ENCODE measurements at regions not wholly inside any gene's neighbourhood (a gene's known extent, or its start where the extent isn't known, plus 50 kb on each side); places are given as distances from the start of the nearest gene placed in this dataset.

DNA sequence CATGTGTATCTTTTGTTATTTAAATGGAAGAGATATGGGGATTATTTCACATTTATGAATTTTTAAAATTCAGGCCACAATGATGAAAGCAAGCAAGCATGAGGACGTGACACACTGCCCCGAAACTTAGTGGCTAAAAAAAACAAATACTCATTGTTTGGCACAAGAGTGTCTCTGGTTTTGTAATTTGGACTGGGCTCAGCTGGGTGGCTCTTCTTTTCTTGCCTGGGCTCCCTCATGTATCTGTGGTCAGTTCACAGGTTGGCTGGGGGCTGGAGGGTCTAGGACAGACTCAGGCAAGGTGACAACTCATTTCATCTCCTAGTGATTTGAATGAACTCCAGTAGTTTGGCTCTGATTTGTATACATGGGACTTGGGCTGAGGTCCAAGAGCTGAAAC, 238.4 kb upstream of the PRKX start:
- ATAC-seq (no peak), DNase-seq (ENCODE audit: low spot score) (no peak)
- Histone ChIP-seq H3K9me2 (ENCODE audit: insufficient read depth) (no peaks in the 10 kb centered on the region), H3F3A (replicated peaks; ENCODE audit: low read depth) (no peaks in the 10 kb centered on the region), H3K79me2 (replicated peaks; ENCODE audit: insufficient read depth) (no peaks in the 10 kb centered on the region), H3K4me1 (ENCODE audit: insufficient read depth) (no peaks in the 10 kb centered on the region), H3K27ac (ENCODE audit: low read depth) (no peak overlapping the region), H4K20me1 (replicated peaks; ENCODE audit: insufficient read depth) (no peaks in the 10 kb centered on the region), H3K4me3 (no peak overlapping the region), H3K4me2 (no peak overlapping the region), H2AFZ (no peak overlapping the region), H3K27me3 (ENCODE audit: insufficient read depth) (no peaks in the 10 kb centered on the region), H3K36me3 (ENCODE audit: insufficient read depth) (no peaks in the 10 kb centered on the region)
- H3K27me3 Mint-ChIP-seq (ENCODE audit: insufficient read depth, low read depth, poor library complexity) = no peaks in the 10 kb centered on the region
- no peaks in the 10 kb centered on the region for H3K4me1 Mint-ChIP-seq
- peaks cover 6% of the 10 kb centered on the region; the same call in 2 of the 3 replicates for H3K9me3 Mint-ChIP-seq
- H3K27ac Mint-ChIP-seq = no peak overlapping the region
- peaks cover 2% of the 10 kb centered on the region; the same call in 1 of the 3 replicates for H3K36me3 Mint-ChIP-seq (ENCODE audit: low read depth)
- no peak overlapping the region for H3K4me3 Mint-ChIP-seq
- TF ChIP-seq ZNF114 (CRISPR knock-in tag; IDR thresholded peaks at IDR 0.05) (no peak), EZH2phosphoT487 (IDR thresholded peaks at IDR 0.05; ENCODE audit: unreplicated experiment) (no peak), STAT1 (IDR thresholded peaks at IDR 0.05; ENCODE audit: unreplicated experiment) (no peak), EZH2 (IDR thresholded peaks at IDR 0.05; ENCODE audit: low read depth, unreplicated experiment) (no peak), ZNF331 (CRISPR knock-in tag; IDR thresholded peaks at IDR 0.05; ENCODE audit: low read depth) (peak; percentile 89)
- TF ChIP-seq, protein P1, sequence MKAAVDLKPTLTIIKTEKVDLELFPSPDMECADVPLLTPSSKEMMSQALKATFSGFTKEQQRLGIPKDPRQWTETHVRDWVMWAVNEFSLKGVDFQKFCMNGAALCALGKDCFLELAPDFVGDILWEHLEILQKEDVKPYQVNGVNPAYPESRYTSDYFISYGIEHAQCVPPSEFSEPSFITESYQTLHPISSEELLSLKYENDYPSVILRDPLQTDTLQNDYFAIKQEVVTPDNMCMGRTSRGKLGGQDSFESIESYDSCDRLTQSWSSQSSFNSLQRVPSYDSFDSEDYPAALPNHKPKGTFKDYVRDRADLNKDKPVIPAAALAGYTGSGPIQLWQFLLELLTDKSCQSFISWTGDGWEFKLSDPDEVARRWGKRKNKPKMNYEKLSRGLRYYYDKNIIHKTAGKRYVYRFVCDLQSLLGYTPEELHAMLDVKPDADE (IDR thresholded peaks at IDR 0.05) = no peak
- TF ChIP-seq, protein P2, sequence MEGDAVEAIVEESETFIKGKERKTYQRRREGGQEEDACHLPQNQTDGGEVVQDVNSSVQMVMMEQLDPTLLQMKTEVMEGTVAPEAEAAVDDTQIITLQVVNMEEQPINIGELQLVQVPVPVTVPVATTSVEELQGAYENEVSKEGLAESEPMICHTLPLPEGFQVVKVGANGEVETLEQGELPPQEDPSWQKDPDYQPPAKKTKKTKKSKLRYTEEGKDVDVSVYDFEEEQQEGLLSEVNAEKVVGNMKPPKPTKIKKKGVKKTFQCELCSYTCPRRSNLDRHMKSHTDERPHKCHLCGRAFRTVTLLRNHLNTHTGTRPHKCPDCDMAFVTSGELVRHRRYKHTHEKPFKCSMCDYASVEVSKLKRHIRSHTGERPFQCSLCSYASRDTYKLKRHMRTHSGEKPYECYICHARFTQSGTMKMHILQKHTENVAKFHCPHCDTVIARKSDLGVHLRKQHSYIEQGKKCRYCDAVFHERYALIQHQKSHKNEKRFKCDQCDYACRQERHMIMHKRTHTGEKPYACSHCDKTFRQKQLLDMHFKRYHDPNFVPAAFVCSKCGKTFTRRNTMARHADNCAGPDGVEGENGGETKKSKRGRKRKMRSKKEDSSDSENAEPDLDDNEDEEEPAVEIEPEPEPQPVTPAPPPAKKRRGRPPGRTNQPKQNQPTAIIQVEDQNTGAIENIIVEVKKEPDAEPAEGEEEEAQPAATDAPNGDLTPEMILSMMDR (conservative IDR thresholded peaks at IDR 0.05; ENCODE audit: low read depth in 2 of 2) = no peak
- TF ChIP-seq, protein P3, sequence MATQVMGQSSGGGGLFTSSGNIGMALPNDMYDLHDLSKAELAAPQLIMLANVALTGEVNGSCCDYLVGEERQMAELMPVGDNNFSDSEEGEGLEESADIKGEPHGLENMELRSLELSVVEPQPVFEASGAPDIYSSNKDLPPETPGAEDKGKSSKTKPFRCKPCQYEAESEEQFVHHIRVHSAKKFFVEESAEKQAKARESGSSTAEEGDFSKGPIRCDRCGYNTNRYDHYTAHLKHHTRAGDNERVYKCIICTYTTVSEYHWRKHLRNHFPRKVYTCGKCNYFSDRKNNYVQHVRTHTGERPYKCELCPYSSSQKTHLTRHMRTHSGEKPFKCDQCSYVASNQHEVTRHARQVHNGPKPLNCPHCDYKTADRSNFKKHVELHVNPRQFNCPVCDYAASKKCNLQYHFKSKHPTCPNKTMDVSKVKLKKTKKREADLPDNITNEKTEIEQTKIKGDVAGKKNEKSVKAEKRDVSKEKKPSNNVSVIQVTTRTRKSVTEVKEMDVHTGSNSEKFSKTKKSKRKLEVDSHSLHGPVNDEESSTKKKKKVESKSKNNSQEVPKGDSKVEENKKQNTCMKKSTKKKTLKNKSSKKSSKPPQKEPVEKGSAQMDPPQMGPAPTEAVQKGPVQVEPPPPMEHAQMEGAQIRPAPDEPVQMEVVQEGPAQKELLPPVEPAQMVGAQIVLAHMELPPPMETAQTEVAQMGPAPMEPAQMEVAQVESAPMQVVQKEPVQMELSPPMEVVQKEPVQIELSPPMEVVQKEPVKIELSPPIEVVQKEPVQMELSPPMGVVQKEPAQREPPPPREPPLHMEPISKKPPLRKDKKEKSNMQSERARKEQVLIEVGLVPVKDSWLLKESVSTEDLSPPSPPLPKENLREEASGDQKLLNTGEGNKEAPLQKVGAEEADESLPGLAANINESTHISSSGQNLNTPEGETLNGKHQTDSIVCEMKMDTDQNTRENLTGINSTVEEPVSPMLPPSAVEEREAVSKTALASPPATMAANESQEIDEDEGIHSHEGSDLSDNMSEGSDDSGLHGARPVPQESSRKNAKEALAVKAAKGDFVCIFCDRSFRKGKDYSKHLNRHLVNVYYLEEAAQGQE (IDR thresholded peaks at IDR 0.05; ENCODE audit: unreplicated experiment) = no peak
- TF ChIP-seq, protein P4, sequence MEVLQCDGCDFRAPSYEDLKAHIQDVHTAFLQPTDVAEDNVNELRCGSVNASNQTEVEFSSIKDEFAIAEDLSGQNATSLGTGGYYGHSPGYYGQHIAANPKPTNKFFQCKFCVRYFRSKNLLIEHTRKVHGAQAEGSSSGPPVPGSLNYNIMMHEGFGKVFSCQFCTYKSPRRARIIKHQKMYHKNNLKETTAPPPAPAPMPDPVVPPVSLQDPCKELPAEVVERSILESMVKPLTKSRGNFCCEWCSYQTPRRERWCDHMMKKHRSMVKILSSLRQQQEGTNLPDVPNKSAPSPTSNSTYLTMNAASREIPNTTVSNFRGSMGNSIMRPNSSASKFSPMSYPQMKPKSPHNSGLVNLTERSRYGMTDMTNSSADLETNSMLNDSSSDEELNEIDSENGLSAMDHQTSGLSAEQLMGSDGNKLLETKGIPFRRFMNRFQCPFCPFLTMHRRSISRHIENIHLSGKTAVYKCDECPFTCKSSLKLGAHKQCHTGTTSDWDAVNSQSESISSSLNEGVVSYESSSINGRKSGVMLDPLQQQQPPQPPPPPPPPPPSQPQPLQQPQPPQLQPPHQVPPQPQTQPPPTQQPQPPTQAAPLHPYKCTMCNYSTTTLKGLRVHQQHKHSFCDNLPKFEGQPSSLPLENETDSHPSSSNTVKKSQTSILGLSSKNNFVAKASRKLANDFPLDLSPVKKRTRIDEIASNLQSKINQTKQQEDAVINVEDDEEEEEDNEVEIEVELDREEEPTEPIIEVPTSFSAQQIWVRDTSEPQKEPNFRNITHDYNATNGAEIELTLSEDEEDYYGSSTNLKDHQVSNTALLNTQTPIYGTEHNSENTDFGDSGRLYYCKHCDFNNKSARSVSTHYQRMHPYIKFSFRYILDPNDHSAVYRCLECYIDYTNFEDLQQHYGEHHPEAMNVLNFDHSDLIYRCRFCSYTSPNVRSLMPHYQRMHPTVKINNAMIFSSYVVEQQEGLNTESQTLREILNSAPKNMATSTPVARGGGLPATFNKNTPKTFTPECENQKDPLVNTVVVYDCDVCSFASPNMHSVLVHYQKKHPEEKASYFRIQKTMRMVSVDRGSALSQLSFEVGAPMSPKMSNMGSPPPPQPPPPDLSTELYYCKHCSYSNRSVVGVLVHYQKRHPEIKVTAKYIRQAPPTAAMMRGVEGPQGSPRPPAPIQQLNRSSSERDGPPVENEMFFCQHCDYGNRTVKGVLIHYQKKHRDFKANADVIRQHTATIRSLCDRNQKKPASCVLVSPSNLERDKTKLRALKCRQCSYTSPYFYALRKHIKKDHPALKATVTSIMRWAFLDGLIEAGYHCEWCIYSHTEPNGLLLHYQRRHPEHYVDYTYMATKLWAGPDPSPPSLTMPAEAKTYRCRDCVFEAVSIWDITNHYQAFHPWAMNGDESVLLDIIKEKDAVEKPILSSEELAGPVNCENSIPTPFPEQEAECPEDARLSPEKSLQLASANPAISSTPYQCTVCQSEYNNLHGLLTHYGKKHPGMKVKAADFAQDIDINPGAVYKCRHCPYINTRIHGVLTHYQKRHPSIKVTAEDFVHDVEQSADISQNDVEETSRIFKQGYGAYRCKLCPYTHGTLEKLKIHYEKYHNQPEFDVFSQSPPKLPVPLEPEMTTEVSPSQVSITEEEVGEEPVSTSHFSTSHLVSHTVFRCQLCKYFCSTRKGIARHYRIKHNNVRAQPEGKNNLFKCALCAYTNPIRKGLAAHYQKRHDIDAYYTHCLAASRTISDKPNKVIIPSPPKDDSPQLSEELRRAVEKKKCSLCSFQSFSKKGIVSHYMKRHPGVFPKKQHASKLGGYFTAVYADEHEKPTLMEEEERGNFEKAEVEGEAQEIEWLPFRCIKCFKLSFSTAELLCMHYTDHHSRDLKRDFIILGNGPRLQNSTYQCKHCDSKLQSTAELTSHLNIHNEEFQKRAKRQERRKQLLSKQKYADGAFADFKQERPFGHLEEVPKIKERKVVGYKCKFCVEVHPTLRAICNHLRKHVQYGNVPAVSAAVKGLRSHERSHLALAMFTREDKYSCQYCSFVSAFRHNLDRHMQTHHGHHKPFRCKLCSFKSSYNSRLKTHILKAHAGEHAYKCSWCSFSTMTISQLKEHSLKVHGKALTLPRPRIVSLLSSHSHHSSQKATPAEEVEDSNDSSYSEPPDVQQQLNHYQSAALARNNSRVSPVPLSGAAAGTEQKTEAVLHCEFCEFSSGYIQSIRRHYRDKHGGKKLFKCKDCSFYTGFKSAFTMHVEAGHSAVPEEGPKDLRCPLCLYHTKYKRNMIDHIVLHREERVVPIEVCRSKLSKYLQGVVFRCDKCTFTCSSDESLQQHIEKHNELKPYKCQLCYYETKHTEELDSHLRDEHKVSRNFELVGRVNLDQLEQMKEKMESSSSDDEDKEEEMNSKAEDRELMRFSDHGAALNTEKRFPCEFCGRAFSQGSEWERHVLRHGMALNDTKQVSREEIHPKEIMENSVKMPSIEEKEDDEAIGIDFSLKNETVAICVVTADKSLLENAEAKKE (CRISPR knock-in tag; IDR thresholded peaks at IDR 0.05) = no peak
